Transverse colon (tissue), 4 donors: ENCODE measurements at regions not wholly inside any gene's neighbourhood (a gene's known extent, or its start where the extent isn't known, plus 50 kb on each side); places are given as distances from the start of the nearest gene placed in this dataset.

Source experiments
- DNase-seq: peaks from one replicate; pipeline ENCODE4 v3.0.0-alpha.2; 2019
- H3K27ac ChIP-seq, 4 donors: fragments of 200-600 bp; sonication (generic); 2 replicates each; pipeline ENCODE4 v1.5.1; 2016 to 2018; ENCODE audit warnings: inconsistent platforms in 4 of 4
- H3K27me3 ChIP-seq: fragments of 200-600 bp; sonication (generic); 2 replicates; pipeline ENCODE4 v1.5.1; 2017; ENCODE audit warnings: inconsistent platforms
- H3K36me3 ChIP-seq, 4 donors: fragments of 200-600 bp; sonication (generic); 2 replicates each; pipeline ENCODE4 v1.5.1; 2017 to 2019; ENCODE audit warnings: inconsistent platforms in 4 of 4
- H3K4me1 ChIP-seq, 4 donors: fragments of 200-600 bp; sonication (generic); 2 replicates each; pipeline ENCODE4 v1.5.1; 2017 to 2020; ENCODE audit warnings: inconsistent platforms in 4 of 4
- H3K4me3 ChIP-seq, 4 donors: fragments of 200-600 bp; sonication (generic); 1 replicate in 1 of 4; 2 replicates in 3 of 4; pipeline versions ENCODE4 v1.5.1 to v1.6.1; 2017 to 2019; ENCODE audit warnings: inconsistent platforms in 4 of 4
- H3K9me3 ChIP-seq, 2 donors: fragments of 200-600 bp; sonication (generic); 2 replicates each; pipeline ENCODE4 v1.5.1; 2017 to 2019; ENCODE audit warnings: inconsistent platforms in 2 of 2
- EP300 ChIP-seq: sonication (generic); formaldehyde crosslinking; IDR thresholded peaks from one replicate; pipeline ENCODE4 v1.6.1; 2017; ENCODE audit warnings: antibody characterized with exemption, low read depth
- POLR2A ChIP-seq: fragments of 450-650 bp; IDR thresholded peaks from one replicate; pipeline ENCODE4 v1.6.1; 2016; ENCODE audit warnings: antibody characterized with exemption, mild to moderate bottlenecking, moderate library complexity
- POLR2AphosphoS5 ChIP-seq, 3 donors: sonication (generic); formaldehyde crosslinking; IDR thresholded peaks; one replicate each; pipeline ENCODE4 v1.6.1; 2016; ENCODE audit warnings: antibody characterized with exemption in 3 of 3
- WGBS, 2 donors: methylation state at CpG; one replicate each; pipeline ENCODE4 v1.1.5; 2018; ENCODE audit warnings: low coverage in 1 of 2; 5-methylcytosine and 5-hydroxymethylcytosine counted together
- in situ Hi-C, 4 donors: fragments of 200-750 bp; cut with MboI; loops; one replicate each; pipeline versions ENCODE4 v1.15.0 to v1.15.1; 2017; ENCODE audit warnings: low sequenced_read_pairs in 3 of 4, low pct_ligation_motif_present in 1 of 4, low pct_unique_long_range_greater_than_20kb in 1 of 4
- intact Hi-C: fragments of 100-400 bp; cut with DNase I; formaldehyde crosslinking; loops from one replicate; pipeline ENCODE4 v1.15.1; 2023; ENCODE audit warnings: low total_unique reads
- TF ChIP-seq, protein P1 (sequence below), 5 experiments: fragments of 200-600 bp in 3 of 5; fragments of 450-650 bp in 2 of 5; sonication (generic) in 3 of 5; IDR thresholded peaks; 1 replicate in 2 of 5; 2 replicates in 3 of 5; pipeline ENCODE4 v1.5.1; 2016 to 2017; ENCODE audit warnings: antibody characterized with exemption in 5 of 5, inconsistent platforms in 3 of 5, mild to moderate bottlenecking in 2 of 5, moderate library complexity in 1 of 5

GRCh38 chr20:11216451-11217314 is 542.9 kb upstream of the JAG1 start:
- intact Hi-C loops: no loop called here
- Histone ChIP-seq H3K27me3 (no peaks in the 10 kb centered on the region), H3K4me1 (peaks cover 0 to 29% (median 16%) of the 10 kb centered on the region in 4 donors), H3K4me3 (no peak overlapping the region), H3K9me3 (no peaks in the 10 kb centered on the region), H3K27ac (no peak overlapping the region), H3K36me3 (no peaks in the 10 kb centered on the region)
- no peak for DNase-seq
- in situ Hi-C loops: no loop called here
- 48 to 58% methylated on average over 6 to 7 of the region's 7 CpGs for WGBS, 2 donors
- TF ChIP-seq POLR2AphosphoS5 (IDR thresholded peaks at IDR 0.05): no peak
- TF ChIP-seq EP300: no peak

DNA sequence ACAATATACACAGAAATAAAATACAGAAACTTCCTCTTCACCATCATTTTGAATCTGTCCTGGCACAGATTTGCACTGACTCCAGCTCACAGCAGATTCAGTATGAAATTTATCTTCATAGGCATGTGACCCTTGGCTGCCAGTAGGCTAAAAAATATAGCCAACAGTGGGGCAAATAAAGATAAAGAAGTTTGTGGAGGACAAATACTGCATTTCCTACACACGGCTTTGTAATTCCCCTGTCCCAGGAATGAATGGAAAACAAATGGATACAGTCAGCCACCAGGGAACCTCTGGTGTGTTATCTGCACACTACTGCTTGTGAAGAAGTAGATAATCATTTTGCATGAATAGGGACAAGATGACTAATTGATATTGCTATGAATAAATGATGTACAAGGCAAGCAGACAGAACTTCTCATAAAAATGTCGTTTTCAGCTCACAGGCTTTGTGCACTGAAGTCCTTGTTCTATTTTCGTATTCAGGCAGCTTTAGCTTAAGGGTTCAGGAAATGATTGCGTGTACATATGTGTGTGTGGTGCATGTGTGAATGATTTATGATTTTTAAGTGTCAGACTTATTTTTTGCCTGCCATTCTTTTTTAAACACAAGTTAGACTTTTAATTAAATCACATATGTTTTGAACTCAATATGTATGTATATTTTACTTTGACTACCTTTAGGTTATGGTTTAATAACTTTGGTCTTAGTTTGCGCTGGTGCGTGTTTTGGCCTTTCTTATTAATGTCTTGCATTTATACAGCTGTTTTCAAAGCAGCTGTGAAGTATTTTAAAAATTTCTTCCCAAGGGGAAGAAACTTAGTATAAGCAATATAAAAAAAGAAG is 543.8 kb upstream of the JAG1 start:
- in situ Hi-C loops: no loop called here
- no peak overlapping the region for H3K4me3 ChIP-seq
- intact Hi-C loops: no loop called here
- H3K9me3 ChIP-seq: no peaks in the 10 kb centered on the region
- WGBS, 2 donors: 37 to 38% methylated on average over 5 to 6 of the region's 6 CpGs
- no peaks in the 10 kb centered on the region for H3K27me3 ChIP-seq
- peaks cover 0 to 20% (median 12%) of the 10 kb centered on the region in 4 donors for H3K4me1 ChIP-seq
- H3K27ac ChIP-seq: no peak overlapping the region
- no peaks in the 10 kb centered on the region for H3K36me3 ChIP-seq
- DNase-seq: no peak
- no peak for TF ChIP-seq POLR2AphosphoS5 (IDR thresholded peaks at IDR 0.05)
- TF ChIP-seq, protein P1, sequence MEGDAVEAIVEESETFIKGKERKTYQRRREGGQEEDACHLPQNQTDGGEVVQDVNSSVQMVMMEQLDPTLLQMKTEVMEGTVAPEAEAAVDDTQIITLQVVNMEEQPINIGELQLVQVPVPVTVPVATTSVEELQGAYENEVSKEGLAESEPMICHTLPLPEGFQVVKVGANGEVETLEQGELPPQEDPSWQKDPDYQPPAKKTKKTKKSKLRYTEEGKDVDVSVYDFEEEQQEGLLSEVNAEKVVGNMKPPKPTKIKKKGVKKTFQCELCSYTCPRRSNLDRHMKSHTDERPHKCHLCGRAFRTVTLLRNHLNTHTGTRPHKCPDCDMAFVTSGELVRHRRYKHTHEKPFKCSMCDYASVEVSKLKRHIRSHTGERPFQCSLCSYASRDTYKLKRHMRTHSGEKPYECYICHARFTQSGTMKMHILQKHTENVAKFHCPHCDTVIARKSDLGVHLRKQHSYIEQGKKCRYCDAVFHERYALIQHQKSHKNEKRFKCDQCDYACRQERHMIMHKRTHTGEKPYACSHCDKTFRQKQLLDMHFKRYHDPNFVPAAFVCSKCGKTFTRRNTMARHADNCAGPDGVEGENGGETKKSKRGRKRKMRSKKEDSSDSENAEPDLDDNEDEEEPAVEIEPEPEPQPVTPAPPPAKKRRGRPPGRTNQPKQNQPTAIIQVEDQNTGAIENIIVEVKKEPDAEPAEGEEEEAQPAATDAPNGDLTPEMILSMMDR (IDR thresholded peaks at IDR 0.05): no peak
- no peak for TF ChIP-seq POLR2A
- TF ChIP-seq EP300: no peak

GRCh38 chr20:11218173-11218680 is 544.4 kb upstream of the JAG1 start:
- H3K4me3 ChIP-seq: no peak overlapping the region
- intact Hi-C loops: no loop called here
- WGBS, 2 donors: 17 to 37% methylated on average over 1 to 2 of the region's 2 CpGs
- no peaks in the 10 kb centered on the region for H3K27me3 ChIP-seq
- DNase-seq: no peak
- no peaks in the 10 kb centered on the region for H3K9me3 ChIP-seq
- H3K4me1 ChIP-seq: peaks cover 0 to 18% (median 12%) of the 10 kb centered on the region in 4 donors
- no peak overlapping the region for H3K27ac ChIP-seq
- H3K36me3 ChIP-seq: no peaks in the 10 kb centered on the region
- in situ Hi-C loops: no loop called here
- TF ChIP-seq, protein P1 (IDR thresholded peaks at IDR 0.05): no peak
- TF ChIP-seq POLR2AphosphoS5 (IDR thresholded peaks at IDR 0.05): no peak
- no peak for TF ChIP-seq EP300
- TF ChIP-seq POLR2A: no peak

DNA sequence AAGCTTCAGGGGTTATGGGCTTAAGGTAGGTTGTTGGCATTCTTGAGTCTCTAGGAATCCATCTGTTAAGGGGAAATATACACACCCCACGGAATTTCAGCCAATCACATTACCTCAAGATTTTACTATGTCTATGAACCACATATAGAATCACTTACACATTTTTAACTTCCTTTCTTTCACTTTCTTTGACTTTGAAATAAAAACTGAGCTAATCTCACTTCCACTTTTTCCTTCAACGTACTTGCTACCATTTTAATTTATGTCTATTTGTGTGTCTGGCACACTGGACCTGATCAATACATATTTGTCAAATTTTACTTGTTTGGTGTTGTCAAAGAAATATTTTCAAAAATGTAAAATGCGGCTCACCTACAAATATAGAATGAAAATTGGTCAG is 545.4 kb upstream of the JAG1 start:
- in situ Hi-C loops (no loop called here), intact Hi-C loops (no loop called here)
- H3K27me3 ChIP-seq: no peaks in the 10 kb centered on the region
- TF ChIP-seq POLR2A (no peak), EP300 (no peak)
- H3K9me3 ChIP-seq: no peaks in the 10 kb centered on the region
- 74 to 84% methylated on average over 3 of the region's 3 CpGs for WGBS, 2 donors
- no peaks in the 10 kb centered on the region for H3K36me3 ChIP-seq
- no peak overlapping the region for H3K4me3 ChIP-seq
- H3K27ac ChIP-seq: no peak overlapping the region
- no peak for DNase-seq
- H3K4me1 ChIP-seq: peaks cover 0 to 18% (median 12%) of the 10 kb centered on the region in 4 donors

DNA sequence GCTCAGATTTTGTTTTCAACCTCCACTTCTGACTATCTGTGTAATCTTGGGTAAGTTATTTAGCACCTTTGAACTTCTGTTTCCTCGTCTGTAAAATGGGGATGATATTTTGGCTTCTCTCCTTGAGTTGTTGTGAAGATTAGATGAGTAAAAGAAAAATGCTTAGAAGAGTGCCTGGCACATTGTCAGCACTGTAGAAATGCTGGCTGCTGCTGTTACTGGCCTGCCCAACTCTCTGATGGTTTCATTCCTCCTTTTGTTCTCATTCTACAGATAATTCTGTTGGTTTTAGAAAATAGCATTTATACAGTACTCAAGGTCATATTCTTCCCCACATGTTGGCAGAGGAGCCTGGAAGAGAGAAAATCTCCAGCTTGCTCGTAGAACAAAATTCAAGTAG is 547.2 kb upstream of the JAG1 start:
- intact Hi-C loops (no loop called here), in situ Hi-C loops (no loop called here)
- WGBS, 2 donors: 47 to 57% methylated on average over 2 of the region's 2 CpGs

More for the DNA sequence above, 547.2 kb upstream of the JAG1 start:
- Histone ChIP-seq H3K4me3 (no peak overlapping the region), H3K27ac (no peak overlapping the region), H3K36me3 (no peaks in the 10 kb centered on the region), H3K9me3 (no peaks in the 10 kb centered on the region), H3K4me1 (peaks cover 0 to 18% (median 12%) of the 10 kb centered on the region in 4 donors), H3K27me3 (no peaks in the 10 kb centered on the region)
- DNase-seq: no peak
- no peak for TF ChIP-seq EP300
- TF ChIP-seq, protein P1 (IDR thresholded peaks at IDR 0.05): no peak
- TF ChIP-seq POLR2A: no peak
- no peak for TF ChIP-seq POLR2AphosphoS5 (IDR thresholded peaks at IDR 0.05)
